ENCODE measurements at regions not wholly inside any gene's neighbourhood (a gene's known extent, or its start where the extent isn't known, plus 50 kb on each side); places are given as distances from the start of the nearest gene placed in this dataset.

DNA sequence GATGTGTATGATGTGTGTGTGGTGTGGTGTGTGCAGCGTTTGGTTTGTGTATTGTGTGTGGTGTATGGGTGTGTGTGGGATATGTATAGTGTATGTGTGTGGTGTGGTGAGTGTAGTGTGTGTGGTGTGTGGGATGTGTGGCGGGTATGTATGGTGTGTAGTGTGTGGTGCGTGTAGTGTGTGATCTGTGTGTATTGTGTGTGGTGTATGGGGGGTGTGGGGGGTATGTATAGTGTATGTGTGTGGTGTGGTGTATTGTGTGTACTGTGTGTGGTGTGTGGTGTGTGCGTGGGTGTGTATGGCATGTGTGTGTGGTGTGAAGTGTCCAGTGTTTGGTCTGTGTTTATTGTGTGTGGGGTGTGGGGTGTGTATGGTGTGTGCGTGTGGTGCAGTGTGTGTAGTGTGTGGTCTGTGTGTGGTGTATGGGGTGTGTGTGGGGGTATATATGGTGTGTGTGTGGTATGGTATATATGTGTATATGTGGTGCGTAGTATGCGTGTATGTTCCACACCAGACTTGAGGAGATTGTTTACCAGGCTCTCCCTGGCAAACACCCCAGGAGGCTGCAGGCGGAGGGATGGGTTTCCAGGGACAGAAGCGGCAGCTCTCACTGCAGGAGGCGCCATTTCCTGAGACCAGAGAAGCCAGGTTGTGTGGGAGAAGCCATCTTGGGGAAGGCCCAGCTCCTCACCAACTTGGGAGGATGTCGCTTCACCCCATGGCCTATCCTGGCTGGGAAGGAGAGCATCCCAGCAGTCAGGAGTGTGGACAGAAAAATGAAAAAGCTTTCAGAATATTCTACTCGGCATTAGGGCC, 138.1 kb downstream of the NXNL2 start:
- H3K4me3 ChIP-seq (ENCODE audit: low read depth, low read length), result no peak overlapping the region
- TF ChIP-seq, protein P1, sequence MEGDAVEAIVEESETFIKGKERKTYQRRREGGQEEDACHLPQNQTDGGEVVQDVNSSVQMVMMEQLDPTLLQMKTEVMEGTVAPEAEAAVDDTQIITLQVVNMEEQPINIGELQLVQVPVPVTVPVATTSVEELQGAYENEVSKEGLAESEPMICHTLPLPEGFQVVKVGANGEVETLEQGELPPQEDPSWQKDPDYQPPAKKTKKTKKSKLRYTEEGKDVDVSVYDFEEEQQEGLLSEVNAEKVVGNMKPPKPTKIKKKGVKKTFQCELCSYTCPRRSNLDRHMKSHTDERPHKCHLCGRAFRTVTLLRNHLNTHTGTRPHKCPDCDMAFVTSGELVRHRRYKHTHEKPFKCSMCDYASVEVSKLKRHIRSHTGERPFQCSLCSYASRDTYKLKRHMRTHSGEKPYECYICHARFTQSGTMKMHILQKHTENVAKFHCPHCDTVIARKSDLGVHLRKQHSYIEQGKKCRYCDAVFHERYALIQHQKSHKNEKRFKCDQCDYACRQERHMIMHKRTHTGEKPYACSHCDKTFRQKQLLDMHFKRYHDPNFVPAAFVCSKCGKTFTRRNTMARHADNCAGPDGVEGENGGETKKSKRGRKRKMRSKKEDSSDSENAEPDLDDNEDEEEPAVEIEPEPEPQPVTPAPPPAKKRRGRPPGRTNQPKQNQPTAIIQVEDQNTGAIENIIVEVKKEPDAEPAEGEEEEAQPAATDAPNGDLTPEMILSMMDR (IDR thresholded peaks at IDR 0.05; ENCODE audit: insufficient read depth, low read depth, low read length), result no peak
- no peak for DNase-seq (ENCODE audit: low read depth)

- no peak for DNase-seq (ENCODE audit: low read depth)
- TF ChIP-seq, protein P1 (IDR thresholded peaks at IDR 0.05; ENCODE audit: insufficient read depth, low read depth, low read length), result no peak
- H3K4me3 ChIP-seq (ENCODE audit: low read depth, low read length), result no peak overlapping the region
Observed at GRCh38 chr9:88673886-88674285, 138.9 kb downstream of the NXNL2 start.

GRCh38 chr9:88676644-88677043, 141.7 kb downstream of the NXNL2 start:
- H3K4me3 ChIP-seq (ENCODE audit: low read depth, low read length), result no peak overlapping the region
- no peak for DNase-seq (ENCODE audit: low read depth)
- TF ChIP-seq, protein P1 (IDR thresholded peaks at IDR 0.05; ENCODE audit: insufficient read depth, low read depth, low read length), result no peak

- TF ChIP-seq, protein P1 (IDR thresholded peaks at IDR 0.05; ENCODE audit: insufficient read depth, low read depth, low read length), result no peak
- H3K4me3 ChIP-seq (ENCODE audit: low read depth, low read length), result no peak overlapping the region
- no peak for DNase-seq (ENCODE audit: low read depth)
Observed at GRCh38 chr9:88678008-88678407, 143.0 kb downstream of the NXNL2 start.

- no peak overlapping the region for H3K4me3 ChIP-seq (ENCODE audit: low read depth, low read length)
- TF ChIP-seq, protein P1 (IDR thresholded peaks at IDR 0.05; ENCODE audit: insufficient read depth, low read depth, low read length), result no peak
- DNase-seq (ENCODE audit: low read depth), result no peak
Observed at GRCh38 chr9:88678431-88678830, 143.5 kb downstream of the NXNL2 start.

DNA sequence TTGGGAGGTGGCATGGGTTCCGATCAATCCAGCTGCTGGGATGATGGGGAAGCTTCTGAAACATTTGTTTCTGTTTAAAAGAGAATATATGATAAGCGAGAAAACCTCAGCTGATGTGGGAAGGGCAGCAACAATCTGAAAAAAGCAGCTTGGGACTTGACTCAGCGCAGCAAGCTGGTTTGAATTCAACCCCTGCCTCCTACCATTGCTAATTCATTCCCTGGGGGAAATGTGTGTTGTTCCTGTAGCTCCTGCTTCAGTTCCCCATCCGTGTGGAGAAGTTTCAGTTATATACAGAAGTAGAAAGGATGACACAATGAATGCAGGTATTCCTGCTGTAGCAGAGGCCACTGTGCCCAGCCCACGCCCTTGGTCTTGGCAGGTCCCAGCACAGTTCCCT, 145.1 kb downstream of the NXNL2 start:
- no peak for DNase-seq (ENCODE audit: low read depth)
- no peak overlapping the region for H3K4me3 ChIP-seq (ENCODE audit: low read depth, low read length)
- TF ChIP-seq, protein P1 (IDR thresholded peaks at IDR 0.05; ENCODE audit: insufficient read depth, low read depth, low read length), result no peak

All from fibroblast of villous mesenchyme (primary cell).